HEK293T (cell line): ENCODE measurements at regions not wholly inside any gene's neighbourhood (a gene's known extent, or its start where the extent isn't known, plus 50 kb on each side); places are given as distances from the start of the nearest gene placed in this dataset.

Source experiments
- BHLHE40 ChIP-seq: fragments of 450-650 bp; IDR thresholded peaks from 2 replicates; pipeline ENCODE4 v1.6.1; 2016; ENCODE audit warnings: mild to moderate bottlenecking, moderate library complexity, borderline replicate concordance
- FOXA1 ChIP-seq: fragments of 450-650 bp; IDR thresholded peaks from 2 replicates; pipeline ENCODE4 v1.6.1; 2016; ENCODE audit warnings: mild to moderate bottlenecking
- FOXM1 ChIP-seq: fragments of 450-650 bp; IDR thresholded peaks from 2 replicates; pipeline ENCODE4 v1.6.1; 2017; ENCODE audit warnings: mild to moderate bottlenecking, borderline replicate concordance
- L3MBTL2 ChIP-seq: fragments of 450-650 bp; conservative IDR thresholded peaks from 2 replicates; pipeline ENCODE4 v1.6.1; 2016; ENCODE audit warnings: mild to moderate bottlenecking
- SP1 ChIP-seq: fragments of 450-650 bp; IDR thresholded peaks from 2 replicates; pipeline ENCODE4 v1.6.1; 2017
- SUZ12 ChIP-seq: fragments of 450-650 bp; IDR thresholded peaks from 2 replicates; pipeline ENCODE4 v1.6.1; 2016; ENCODE audit warnings: mild to moderate bottlenecking
- TARDBP ChIP-seq: fragments of 450-650 bp; IDR thresholded peaks from 2 replicates; pipeline ENCODE4 v1.6.1; 2016
- ZNF384 ChIP-seq: fragments of 450-650 bp; IDR thresholded peaks from 2 replicates; pipeline ENCODE4 v1.6.1; 2016
- TF ChIP-seq, protein P1 (sequence below): fragments of 450-650 bp; IDR thresholded peaks from 2 replicates; pipeline ENCODE4 v1.6.1; 2016

DNA sequence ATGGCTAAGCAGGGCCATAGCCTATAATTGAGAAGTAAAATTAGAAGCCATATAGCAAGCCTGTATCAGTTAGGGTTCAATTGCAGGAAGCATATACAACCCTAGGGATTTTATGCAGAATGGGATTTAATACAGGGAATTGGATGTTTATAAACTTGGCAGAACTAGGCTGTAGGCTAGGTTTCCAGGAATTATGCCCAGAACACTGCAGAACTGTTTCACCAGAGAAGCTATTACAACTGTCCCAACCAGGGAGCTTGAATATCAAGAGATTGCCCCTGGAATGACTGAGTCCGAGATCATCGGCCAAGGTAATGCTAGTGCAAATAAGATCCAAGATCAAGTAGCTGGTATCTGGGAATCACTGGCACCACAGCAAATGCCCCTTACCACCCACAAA is 64.0 kb downstream of the PRR15 start:
- TF ChIP-seq TARDBP (no peak), BHLHE40 (no peak), SP1 (no peak), L3MBTL2 (no peak), SUZ12 (no peak), FOXM1 (no peak), ZNF384 (no peak), FOXA1 (no peak)
- TF ChIP-seq, protein P1, sequence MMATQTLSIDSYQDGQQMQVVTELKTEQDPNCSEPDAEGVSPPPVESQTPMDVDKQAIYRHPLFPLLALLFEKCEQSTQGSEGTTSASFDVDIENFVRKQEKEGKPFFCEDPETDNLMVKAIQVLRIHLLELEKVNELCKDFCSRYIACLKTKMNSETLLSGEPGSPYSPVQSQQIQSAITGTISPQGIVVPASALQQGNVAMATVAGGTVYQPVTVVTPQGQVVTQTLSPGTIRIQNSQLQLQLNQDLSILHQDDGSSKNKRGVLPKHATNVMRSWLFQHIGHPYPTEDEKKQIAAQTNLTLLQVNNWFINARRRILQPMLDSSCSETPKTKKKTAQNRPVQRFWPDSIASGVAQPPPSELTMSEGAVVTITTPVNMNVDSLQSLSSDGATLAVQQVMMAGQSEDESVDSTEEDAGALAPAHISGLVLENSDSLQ: no peak
